Smooth muscle cell (in vitro differentiated cells): ENCODE measurements at regions not wholly inside any gene's neighbourhood (a gene's known extent, or its start where the extent isn't known, plus 50 kb on each side); places are given as distances from the start of the nearest gene placed in this dataset.

ENCODE experiments used
- DNase-seq: peaks from one replicate; lab custom pipeline; 2025; ENCODE audit not compliant: unreplicated experiment; lab: John Stamatoyannopoulos, UW
- H2AFZ ChIP-seq: fragments of 200-600 bp; sonication (generic); 2 replicates; pipeline ENCODE4 v1.6.0; 2016; ENCODE audit warnings: antibody characterized with exemption, low read depth, mild to moderate bottlenecking
- H3F3A ChIP-seq: fragments of 200-600 bp; sonication (generic); 2 replicates; pipeline ENCODE4 v1.6.0; 2017; ENCODE audit warnings: antibody characterized with exemption, low read depth
- H3K27ac ChIP-seq: fragments of 200-600 bp; sonication (generic); 2 replicates; pipeline ENCODE4 v1.5.1; 2016; ENCODE audit warnings: low read depth, mild to moderate bottlenecking
- H3K27me3 ChIP-seq: fragments of 200-600 bp; sonication (generic); 2 replicates; pipeline ENCODE4 v1.6.1; 2016; ENCODE audit warnings: low read depth, mild to moderate bottlenecking
- H3K36me3 ChIP-seq: fragments of 200-600 bp; sonication (generic); 2 replicates; pipeline ENCODE4 v1.5.1; 2016; ENCODE audit warnings: low read depth
- H3K4me1 ChIP-seq: fragments of 200-600 bp; sonication (generic); 2 replicates; pipeline ENCODE4 v1.5.1; 2016; ENCODE audit warnings: low read depth
- H3K4me2 ChIP-seq: fragments of 200-600 bp; sonication (generic); 2 replicates; pipeline ENCODE4 v1.6.0; 2016; ENCODE audit warnings: mild to moderate bottlenecking
- H3K4me3 ChIP-seq: fragments of 200-600 bp; sonication (generic); 2 replicates; pipeline ENCODE4 v1.5.1; 2016; ENCODE audit warnings: mild to moderate bottlenecking
- H3K79me2 ChIP-seq: fragments of 200-600 bp; sonication (generic); 2 replicates; pipeline ENCODE4 v1.6.0; 2016; ENCODE audit warnings: low read depth, mild to moderate bottlenecking
- H3K9ac ChIP-seq: fragments of 200-600 bp; sonication (generic); 2 replicates; pipeline ENCODE4 v1.6.0; 2016; ENCODE audit warnings: low read depth
- H3K9me3 ChIP-seq: fragments of 200-600 bp; sonication (generic); replicated peaks from 2 replicates; pipeline ENCODE4 v1.5.1; 2016; ENCODE audit warnings: low read depth
- H4K20me1 ChIP-seq: fragments of 200-600 bp; sonication (generic); 2 replicates; pipeline ENCODE4 v1.6.0; 2016; ENCODE audit warnings: low read depth
- WGBS: methylation state at CpG from one replicate; pipeline ENCODE4 v1.1.7; 2016; ENCODE audit warnings: low lambda C conversion rate; 5-methylcytosine and 5-hydroxymethylcytosine counted together
- TF ChIP-seq, protein P1 (sequence below): fragments of 200-600 bp; sonication (generic); IDR thresholded peaks from 2 replicates; pipeline ENCODE4 v1.5.1; 2017; ENCODE audit warnings: borderline replicate concordance, mild to moderate bottlenecking, antibody characterized with exemption; ENCODE audit not compliant: insufficient read depth, poor library complexity, severe bottlenecking

GRCh38 chr10:111446966-111447365 is 370.1 kb downstream of the ADRA2A start:
- H2AFZ ChIP-seq = no peak overlapping the region
- no peak overlapping the region for H3K4me2 ChIP-seq
- H4K20me1 ChIP-seq = no peaks in the 10 kb centered on the region
- no peak overlapping the region for H3K9ac ChIP-seq
- no peaks in the 10 kb centered on the region for H3K27me3 ChIP-seq
- H3K27ac ChIP-seq = no peak overlapping the region
- no peaks in the 10 kb centered on the region for H3K79me2 ChIP-seq
- no peaks in the 10 kb centered on the region for H3K4me1 ChIP-seq
- H3K9me3 ChIP-seq = no peaks in the 10 kb centered on the region
- DNase-seq = no peak
- TF ChIP-seq, protein P1, sequence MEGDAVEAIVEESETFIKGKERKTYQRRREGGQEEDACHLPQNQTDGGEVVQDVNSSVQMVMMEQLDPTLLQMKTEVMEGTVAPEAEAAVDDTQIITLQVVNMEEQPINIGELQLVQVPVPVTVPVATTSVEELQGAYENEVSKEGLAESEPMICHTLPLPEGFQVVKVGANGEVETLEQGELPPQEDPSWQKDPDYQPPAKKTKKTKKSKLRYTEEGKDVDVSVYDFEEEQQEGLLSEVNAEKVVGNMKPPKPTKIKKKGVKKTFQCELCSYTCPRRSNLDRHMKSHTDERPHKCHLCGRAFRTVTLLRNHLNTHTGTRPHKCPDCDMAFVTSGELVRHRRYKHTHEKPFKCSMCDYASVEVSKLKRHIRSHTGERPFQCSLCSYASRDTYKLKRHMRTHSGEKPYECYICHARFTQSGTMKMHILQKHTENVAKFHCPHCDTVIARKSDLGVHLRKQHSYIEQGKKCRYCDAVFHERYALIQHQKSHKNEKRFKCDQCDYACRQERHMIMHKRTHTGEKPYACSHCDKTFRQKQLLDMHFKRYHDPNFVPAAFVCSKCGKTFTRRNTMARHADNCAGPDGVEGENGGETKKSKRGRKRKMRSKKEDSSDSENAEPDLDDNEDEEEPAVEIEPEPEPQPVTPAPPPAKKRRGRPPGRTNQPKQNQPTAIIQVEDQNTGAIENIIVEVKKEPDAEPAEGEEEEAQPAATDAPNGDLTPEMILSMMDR = no peak
- H3K36me3 ChIP-seq = no peaks in the 10 kb centered on the region
- no peaks in the 10 kb centered on the region for H3F3A ChIP-seq
- H3K4me3 ChIP-seq = no peak overlapping the region

DNA sequence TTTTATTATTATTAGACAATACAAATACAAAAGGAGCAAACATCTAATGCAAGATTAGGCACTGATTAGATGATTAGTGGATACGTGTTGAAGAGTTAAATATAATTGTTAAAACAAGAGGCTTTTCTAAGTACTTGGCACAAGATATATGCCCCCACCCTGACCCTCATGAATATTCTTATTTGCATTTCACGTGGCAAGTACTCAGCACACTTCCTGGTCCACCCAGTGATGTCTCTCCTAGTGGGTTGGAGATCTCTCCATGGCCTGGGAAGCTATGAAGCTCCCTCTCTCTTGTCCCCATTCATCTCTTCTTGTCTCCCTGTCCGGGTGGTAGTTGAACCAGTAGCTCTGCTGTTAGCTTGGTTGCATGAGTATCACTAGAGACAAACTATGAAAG is 375.3 kb downstream of the ADRA2A start:
- Histone ChIP-seq H3K4me2 (no peak overlapping the region), H3K79me2 (no peaks in the 10 kb centered on the region), H3F3A (no peaks in the 10 kb centered on the region), H4K20me1 (no peaks in the 10 kb centered on the region), H3K4me1 (no peaks in the 10 kb centered on the region), H3K4me3 (no peak overlapping the region), H3K27me3 (no peaks in the 10 kb centered on the region), H2AFZ (no peak overlapping the region), H3K27ac (no peak overlapping the region), H3K9ac (no peak overlapping the region), H3K9me3 (no peaks in the 10 kb centered on the region), H3K36me3 (no peaks in the 10 kb centered on the region)
- WGBS = 72% methylated on average over 3 of the region's 3 CpGs
- no peak for DNase-seq
- TF ChIP-seq, protein P1 = no peak

DNA sequence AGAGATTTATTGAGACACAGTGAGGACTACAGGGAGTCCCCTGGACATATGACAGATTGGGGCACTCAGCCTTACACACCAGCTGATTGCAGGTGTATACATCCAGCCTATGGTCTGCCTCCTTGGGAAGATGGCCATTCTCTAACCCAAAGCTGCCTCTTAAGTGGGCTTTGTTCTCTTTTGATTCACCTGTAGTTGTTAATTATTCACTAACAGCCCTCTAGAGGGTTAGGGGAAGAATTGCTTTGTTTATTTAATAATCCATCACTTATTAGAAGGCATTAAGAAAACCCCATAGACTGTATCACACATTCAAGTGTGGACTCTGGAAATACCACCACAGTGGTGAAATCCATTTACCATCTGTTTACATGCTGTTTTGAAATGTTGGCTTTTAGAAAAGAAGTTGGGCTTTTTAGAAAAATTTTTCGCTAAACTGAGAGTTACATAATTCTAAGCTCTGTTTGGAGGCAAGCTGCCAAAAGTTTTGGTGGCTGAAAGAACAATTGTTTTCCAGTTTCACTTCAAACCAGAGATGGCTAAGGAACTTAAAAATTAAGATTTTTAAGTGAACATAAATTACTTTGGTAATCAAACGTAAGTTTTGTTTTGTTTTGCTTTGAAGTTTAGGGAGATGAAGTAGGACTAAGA is 379.1 kb downstream of the ADRA2A start:
- TF ChIP-seq, protein P1 = no peak
- H3K79me2 ChIP-seq = no peaks in the 10 kb centered on the region
- H3K27ac ChIP-seq = no peak overlapping the region
- no peak overlapping the region for H3K9ac ChIP-seq
- H2AFZ ChIP-seq = no peak overlapping the region
- no peaks in the 10 kb centered on the region for H3K36me3 ChIP-seq
- H3K27me3 ChIP-seq = no peaks in the 10 kb centered on the region
- no peaks in the 10 kb centered on the region for H3K9me3 ChIP-seq
- H3K4me3 ChIP-seq = no peak overlapping the region
- no peak overlapping the region for H3K4me2 ChIP-seq
- no peaks in the 10 kb centered on the region for H4K20me1 ChIP-seq
- no peaks in the 10 kb centered on the region for H3F3A ChIP-seq
- no peak for DNase-seq
- no peaks in the 10 kb centered on the region for H3K4me1 ChIP-seq
- WGBS = 81% methylated on average over 2 of the region's 2 CpGs

- TF ChIP-seq, protein P1 = no peak
- no peak overlapping the region for H3K4me2 ChIP-seq
- H4K20me1 ChIP-seq = no peaks in the 10 kb centered on the region
- no peak overlapping the region for H2AFZ ChIP-seq
- no peaks in the 10 kb centered on the region for H3F3A ChIP-seq
- no peak overlapping the region for H3K9ac ChIP-seq
- H3K9me3 ChIP-seq = no peaks in the 10 kb centered on the region
- no peaks in the 10 kb centered on the region for H3K79me2 ChIP-seq
- H3K4me3 ChIP-seq = no peak overlapping the region
- no peak overlapping the region for H3K27ac ChIP-seq
- DNase-seq = no peak
- no peaks in the 10 kb centered on the region for H3K36me3 ChIP-seq
- WGBS = 82% methylated on average over 1 of the region's 1 CpG
- H3K4me1 ChIP-seq = no peaks in the 10 kb centered on the region
- no peaks in the 10 kb centered on the region for H3K27me3 ChIP-seq
These were observed 381.4 kb downstream of the ADRA2A start for GRCh38 chr10:111458256-111458655.
